HEK293T (cell line): ENCODE measurements at regions not wholly inside any gene's neighbourhood (a gene's known extent, or its start where the extent isn't known, plus 50 kb on each side); places are given as distances from the start of the nearest gene placed in this dataset.
"Not testable (repeated sequence)": the region's sequence is repeated elsewhere in the genome, so short reads cannot be mapped to it uniquely, and the experiment has no call there.

Experiments used
- ARNT ChIP-seq: fragments of 450-650 bp; IDR thresholded peaks from 2 replicates; pipeline ENCODE4 v1.6.1; 2017; ENCODE audit warnings: mild to moderate bottlenecking
- BHLHE40 ChIP-seq: fragments of 450-650 bp; IDR thresholded peaks from 2 replicates; pipeline ENCODE4 v1.6.1; 2016; ENCODE audit warnings: mild to moderate bottlenecking, moderate library complexity, borderline replicate concordance
- ELF4 ChIP-seq: fragments of 450-650 bp; IDR thresholded peaks from 2 replicates; pipeline ENCODE4 v1.6.1; 2017; ENCODE audit warnings: antibody characterized with exemption
- FOXM1 ChIP-seq: fragments of 450-650 bp; IDR thresholded peaks from 2 replicates; pipeline ENCODE4 v1.6.1; 2017; ENCODE audit warnings: mild to moderate bottlenecking, borderline replicate concordance
- HDGF ChIP-seq: fragments of 450-650 bp; IDR thresholded peaks from 2 replicates; pipeline ENCODE4 v1.6.1; 2017; ENCODE audit warnings: antibody characterized with exemption, borderline replicate concordance
- SP1 ChIP-seq: fragments of 450-650 bp; IDR thresholded peaks from 2 replicates; pipeline ENCODE4 v1.6.1; 2017
- SUZ12 ChIP-seq: fragments of 450-650 bp; IDR thresholded peaks from 2 replicates; pipeline ENCODE4 v1.6.1; 2016; ENCODE audit warnings: mild to moderate bottlenecking

GRCh38 chr7:5131238-5131637, 58.8 kb upstream of the WIPI2 start:
- not testable (repeated sequence) for TF ChIP-seq FOXM1, ELF4, HDGF, SUZ12, SP1, BHLHE40, ARNT
